Cardiac septum (tissue), 1 donor: ENCODE measurements at regions not wholly inside any gene's neighbourhood (a gene's known extent, or its start where the extent isn't known, plus 50 kb on each side); places are given as distances from the start of the nearest gene placed in this dataset.

Experiments
- DNase-seq: peaks from one replicate; pipeline ENCODE4 v3.0.0-alpha.2; 2020; ENCODE audit warnings: low spot score
- intact Hi-C: fragments of 100-400 bp; cut with DNase I; formaldehyde crosslinking; loops from one replicate; pipeline ENCODE4 v1.14.0; 2022
- donor health status: DM: no; HTN: no; CAD: no.

GRCh38 chr12:3951380-3952135 lies 78.4 kb upstream of the PARP11 start:
- intact Hi-C loops, result no loop called here
- DNase-seq, result no peak

- intact Hi-C loops, result no loop called here
- DNase-seq, result no peak
Observed at GRCh38 chr12:3950714-3951320, 77.6 kb upstream of the PARP11 start.

- DNase-seq, result no peak
- intact Hi-C loops, result no loop called here
Observed at GRCh38 chr12:3947781-3948180, 74.6 kb upstream of the PARP11 start.

- intact Hi-C loops, result no loop called here
- DNase-seq, result no peak
Observed at GRCh38 chr12:3945671-3946070, 72.5 kb upstream of the PARP11 start.

GRCh38 chr12:3944620-3945019 lies 71.4 kb upstream of the PARP11 start:
- DNase-seq, result no peak
- intact Hi-C loops, result no loop called here

GRCh38 chr12:3938042-3938544 lies 64.9 kb upstream of the PARP11 start:
- intact Hi-C loops, result no loop called here
- DNase-seq, result no peak

- no peak for DNase-seq
- intact Hi-C loops, result no loop called here
Observed at GRCh38 chr12:3935078-3935477, 61.9 kb upstream of the PARP11 start.

- intact Hi-C loops, result no loop called here
Observed at GRCh38 chr12:3933819-3934192, 60.6 kb upstream of the PARP11 start.

GRCh38 chr12:3933074-3933818 lies 60.0 kb upstream of the PARP11 start:
- no peak for DNase-seq
- intact Hi-C loops, result no loop called here

More at GRCh38 chr12:3933819-3934192, 60.6 kb upstream of the PARP11 start:
- no peak for DNase-seq

- intact Hi-C loops, result no loop called here
- no peak for DNase-seq
Observed at GRCh38 chr12:3931776-3932175, 58.6 kb upstream of the PARP11 start.

GRCh38 chr12:3931206-3931605 lies 58.0 kb upstream of the PARP11 start:
- intact Hi-C loops, result no loop called here
- DNase-seq, result no peak

GRCh38 chr12:3929875-3930615 lies 56.8 kb upstream of the PARP11 start:
- intact Hi-C loops, result no loop called here
- DNase-seq, result no peak

- intact Hi-C loops, result no loop called here
- no peak for DNase-seq
Observed at GRCh38 chr12:3928538-3929184, 55.5 kb upstream of the PARP11 start.

- intact Hi-C loops, result no loop called here
- no peak for DNase-seq
Observed at GRCh38 chr12:3925621-3926020, 52.4 kb upstream of the PARP11 start.

- intact Hi-C loops, result no loop called here
- no peak for DNase-seq
Observed at GRCh38 chr12:3924761-3925160, 51.6 kb upstream of the PARP11 start.

- no peak for DNase-seq
- intact Hi-C loops, result no loop called here
Observed at GRCh38 chr12:3923021-3923420, 49.8 kb upstream of the PARP11 start.
